Ovary (tissue), 3 donors: ENCODE measurements at regions not wholly inside any gene's neighbourhood (a gene's known extent, or its start where the extent isn't known, plus 50 kb on each side); places are given as distances from the start of the nearest gene placed in this dataset.

ENCODE experiments used
- POLR2A ChIP-seq: fragments of 450-650 bp; IDR thresholded peaks from one replicate; pipeline ENCODE4 v1.6.1; 2017; ENCODE audit warnings: antibody characterized with exemption, mild to moderate bottlenecking, moderate library complexity
- TF ChIP-seq, protein P1 (sequence below), 3 donors: fragments of 450-650 bp in 2 of 3; fragments of 200-600 bp in 1 of 3; IDR thresholded peaks; one replicate each; pipeline versions ENCODE4 v1.5.1 to v1.8.0; 2016 to 2022; ENCODE audit warnings: antibody characterized with exemption in 3 of 3, mild to moderate bottlenecking in 1 of 3
- donor health status: DM: no; HTN: no; CAD: no.

DNA sequence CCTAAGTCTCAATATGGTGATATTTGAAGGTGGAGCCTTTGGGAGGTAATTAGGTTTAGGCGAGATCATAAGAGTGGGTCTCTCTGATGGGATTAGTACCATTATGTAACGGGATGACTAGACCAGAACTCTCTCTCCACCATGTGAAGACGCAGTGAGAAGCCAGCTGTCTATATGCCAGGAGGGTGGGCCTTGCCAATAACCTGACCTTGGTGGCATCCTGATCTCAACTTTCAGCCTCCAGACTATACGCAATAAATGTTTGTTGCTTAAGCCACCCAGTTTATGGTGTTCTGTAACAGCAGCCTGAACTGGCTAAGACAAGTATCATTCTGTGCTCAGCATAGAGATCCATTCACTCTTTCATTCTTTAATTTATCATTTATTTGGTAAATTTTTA lies 167.2 kb upstream of the CDH11 start:
- TF ChIP-seq, protein P1, sequence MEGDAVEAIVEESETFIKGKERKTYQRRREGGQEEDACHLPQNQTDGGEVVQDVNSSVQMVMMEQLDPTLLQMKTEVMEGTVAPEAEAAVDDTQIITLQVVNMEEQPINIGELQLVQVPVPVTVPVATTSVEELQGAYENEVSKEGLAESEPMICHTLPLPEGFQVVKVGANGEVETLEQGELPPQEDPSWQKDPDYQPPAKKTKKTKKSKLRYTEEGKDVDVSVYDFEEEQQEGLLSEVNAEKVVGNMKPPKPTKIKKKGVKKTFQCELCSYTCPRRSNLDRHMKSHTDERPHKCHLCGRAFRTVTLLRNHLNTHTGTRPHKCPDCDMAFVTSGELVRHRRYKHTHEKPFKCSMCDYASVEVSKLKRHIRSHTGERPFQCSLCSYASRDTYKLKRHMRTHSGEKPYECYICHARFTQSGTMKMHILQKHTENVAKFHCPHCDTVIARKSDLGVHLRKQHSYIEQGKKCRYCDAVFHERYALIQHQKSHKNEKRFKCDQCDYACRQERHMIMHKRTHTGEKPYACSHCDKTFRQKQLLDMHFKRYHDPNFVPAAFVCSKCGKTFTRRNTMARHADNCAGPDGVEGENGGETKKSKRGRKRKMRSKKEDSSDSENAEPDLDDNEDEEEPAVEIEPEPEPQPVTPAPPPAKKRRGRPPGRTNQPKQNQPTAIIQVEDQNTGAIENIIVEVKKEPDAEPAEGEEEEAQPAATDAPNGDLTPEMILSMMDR (IDR thresholded peaks at IDR 0.05), result no peak
- TF ChIP-seq POLR2A, result no peak
